ENCODE measurements at regions not wholly inside any gene's neighbourhood (a gene's known extent, or its start where the extent isn't known, plus 50 kb on each side); places are given as distances from the start of the nearest gene placed in this dataset.

GRCh38 chr17:63381101-63381729 lies 64.9 kb downstream of the CYB561 start:
- DNase-seq (ENCODE audit: low read depth) = no peak

- DNase-seq (ENCODE audit: low read depth) = no peak
These were observed 64.0 kb downstream of the CYB561 start for GRCh38 chr17:63382136-63382535.
